HG03139 (cell line): ENCODE measurements at regions not wholly inside any gene's neighbourhood (a gene's known extent, or its start where the extent isn't known, plus 50 kb on each side); places are given as distances from the start of the nearest gene placed in this dataset.

Experiments
- ATAC-seq: cut with Tn5 transposase; IDR thresholded peaks from one replicate; pipeline ENCODE4 v1.9.1; 2021; ENCODE audit not compliant: unreplicated experiment

- ATAC-seq = no peak
These were observed 535.1 kb downstream of the RNF144A start for GRCh38 chr2:7452110-7452876.

GRCh38 chr2:7454592-7454991 lies 537.4 kb downstream of the RNF144A start:
- no peak for ATAC-seq

GRCh38 chr2:7456762-7457161 lies 539.5 kb downstream of the RNF144A start:
- ATAC-seq = no peak

GRCh38 chr2:7458066-7458465 lies 540.9 kb downstream of the RNF144A start:
- ATAC-seq = no peak

- no peak for ATAC-seq
These were observed 550.7 kb downstream of the RNF144A start for GRCh38 chr2:7467782-7468447.

GRCh38 chr2:7468448-7468828 lies 551.2 kb downstream of the RNF144A start:
- ATAC-seq = no peak

- no peak for ATAC-seq
These were observed 551.7 kb downstream of the RNF144A start for GRCh38 chr2:7468955-7469354.

GRCh38 chr2:7471185-7471584 lies 554.0 kb downstream of the RNF144A start:
- no peak for ATAC-seq

GRCh38 chr2:7472465-7472864 lies 555.3 kb downstream of the RNF144A start:
- ATAC-seq = no peak

GRCh38 chr2:7473135-7473771 lies 556.0 kb downstream of the RNF144A start:
- no peak for ATAC-seq

- no peak for ATAC-seq
These were observed 559.2 kb downstream of the RNF144A start for GRCh38 chr2:7476371-7476770.

GRCh38 chr2:7479603-7480002 lies 562.4 kb downstream of the RNF144A start:
- no peak for ATAC-seq

GRCh38 chr2:7480431-7480830 lies 563.2 kb downstream of the RNF144A start:
- no peak for ATAC-seq

- no peak for ATAC-seq
These were observed 573.5 kb downstream of the RNF144A start for GRCh38 chr2:7490672-7491071.

- no peak for ATAC-seq
These were observed 575.5 kb downstream of the RNF144A start for GRCh38 chr2:7492719-7493118.

- no peak for ATAC-seq
These were observed 580.0 kb downstream of the RNF144A start for GRCh38 chr2:7497178-7497577.

GRCh38 chr2:7499018-7499417 lies 581.8 kb downstream of the RNF144A start:
- ATAC-seq = no peak

GRCh38 chr2:7502336-7502735 lies 585.1 kb downstream of the RNF144A start:
- no peak for ATAC-seq

GRCh38 chr2:7508296-7508943 lies 591.2 kb downstream of the RNF144A start:
- ATAC-seq = no peak

GRCh38 chr2:7510353-7510752 lies 593.1 kb downstream of the RNF144A start:
- ATAC-seq = no peak

GRCh38 chr2:7513834-7514233 lies 596.6 kb downstream of the RNF144A start:
- no peak for ATAC-seq

GRCh38 chr2:7515327-7515726 lies 598.1 kb downstream of the RNF144A start:
- no peak for ATAC-seq
